ENCODE measurements at regions not wholly inside any gene's neighbourhood (a gene's known extent, or its start where the extent isn't known, plus 50 kb on each side); places are given as distances from the start of the nearest gene placed in this dataset.

GRCh38 chr5:6235726-6236125 is 142.6 kb downstream of the MED10 start:
- TF ChIP-seq REST (IDR thresholded peaks at IDR 0.05; ENCODE audit: insufficient replicate concordance, low read depth) (no peak), CTCF (IDR thresholded peaks at IDR 0.05; ENCODE audit: insufficient read depth, low read length) (no peak), SPI1 (IDR thresholded peaks at IDR 0.05; ENCODE audit: borderline replicate concordance, low read depth) (no peak), GABPA (IDR thresholded peaks at IDR 0.05; ENCODE audit: low read depth) (no peak)

Data from HL-60 (cell line).